ENCODE measurements at regions not wholly inside any gene's neighbourhood (a gene's known extent, or its start where the extent isn't known, plus 50 kb on each side); places are given as distances from the start of the nearest gene placed in this dataset.

- no peak overlapping the region for H3K27ac ChIP-seq (replicated peaks)
- TF ChIP-seq POLR2AphosphoS5 (IDR thresholded peaks at IDR 0.05; ENCODE audit: low read depth): no peak
- no peak for TF ChIP-seq CTCF (IDR thresholded peaks at IDR 0.05; ENCODE audit: insufficient read depth, low read length)
- TF ChIP-seq SPI1 (IDR thresholded peaks at IDR 0.05; ENCODE audit: borderline replicate concordance, low read depth): no peak
- no peak for TF ChIP-seq GABPA (IDR thresholded peaks at IDR 0.05; ENCODE audit: low read depth)
- no peak for TF ChIP-seq REST (IDR thresholded peaks at IDR 0.05; ENCODE audit: insufficient replicate concordance, low read depth)
- H3K4me3 ChIP-seq (replicated peaks; ENCODE audit: insufficient read depth, low read length): no peak overlapping the region
- no peaks in the 10 kb centered on the region for H3K27me3 ChIP-seq (ENCODE audit: insufficient read depth, poor library complexity, severe bottlenecking)
- DNase-seq (ENCODE audit: low read depth in 1 of 2, low spot score in 1 of 2): no peak
Observed at GRCh38 chr22:48180631-48181030, 1418.2 kb downstream of the TBC1D22A start.

- TF ChIP-seq SPI1 (IDR thresholded peaks at IDR 0.05; ENCODE audit: borderline replicate concordance, low read depth) (no peak), POLR2AphosphoS5 (IDR thresholded peaks at IDR 0.05; ENCODE audit: low read depth) (no peak), REST (IDR thresholded peaks at IDR 0.05; ENCODE audit: insufficient replicate concordance, low read depth) (no peak), GABPA (IDR thresholded peaks at IDR 0.05; ENCODE audit: low read depth) (no peak)
- no peak for DNase-seq (ENCODE audit: low read depth in 1 of 2, low spot score in 1 of 2)
- H3K27ac ChIP-seq (replicated peaks): no peak overlapping the region
Observed at GRCh38 chr22:48179571-48180546, 1417.4 kb downstream of the TBC1D22A start.

GRCh38 chr22:48178536-48178935, 1416.1 kb downstream of the TBC1D22A start:
- Histone ChIP-seq H3K27ac (replicated peaks) (no peak overlapping the region), H3K4me3 (replicated peaks; ENCODE audit: insufficient read depth, low read length) (no peak overlapping the region), H3K27me3 (ENCODE audit: insufficient read depth, poor library complexity, severe bottlenecking) (no peaks in the 10 kb centered on the region)
- TF ChIP-seq CTCF (IDR thresholded peaks at IDR 0.05; ENCODE audit: insufficient read depth, low read length) (no peak), REST (IDR thresholded peaks at IDR 0.05; ENCODE audit: insufficient replicate concordance, low read depth) (no peak), POLR2AphosphoS5 (IDR thresholded peaks at IDR 0.05; ENCODE audit: low read depth) (no peak), GABPA (IDR thresholded peaks at IDR 0.05; ENCODE audit: low read depth) (no peak), SPI1 (IDR thresholded peaks at IDR 0.05; ENCODE audit: borderline replicate concordance, low read depth) (no peak)
- DNase-seq (ENCODE audit: low read depth in 1 of 2, low spot score in 1 of 2): no peak

More at GRCh38 chr22:48179571-48180546, 1417.4 kb downstream of the TBC1D22A start:
- no peak overlapping the region for H3K4me3 ChIP-seq (replicated peaks; ENCODE audit: insufficient read depth, low read length)
- no peaks in the 10 kb centered on the region for H3K27me3 ChIP-seq (ENCODE audit: insufficient read depth, poor library complexity, severe bottlenecking)

Measured in HL-60 (cell line).